ENCODE measurements at regions not wholly inside any gene's neighbourhood (a gene's known extent, or its start where the extent isn't known, plus 50 kb on each side); places are given as distances from the start of the nearest gene placed in this dataset.

DNA sequence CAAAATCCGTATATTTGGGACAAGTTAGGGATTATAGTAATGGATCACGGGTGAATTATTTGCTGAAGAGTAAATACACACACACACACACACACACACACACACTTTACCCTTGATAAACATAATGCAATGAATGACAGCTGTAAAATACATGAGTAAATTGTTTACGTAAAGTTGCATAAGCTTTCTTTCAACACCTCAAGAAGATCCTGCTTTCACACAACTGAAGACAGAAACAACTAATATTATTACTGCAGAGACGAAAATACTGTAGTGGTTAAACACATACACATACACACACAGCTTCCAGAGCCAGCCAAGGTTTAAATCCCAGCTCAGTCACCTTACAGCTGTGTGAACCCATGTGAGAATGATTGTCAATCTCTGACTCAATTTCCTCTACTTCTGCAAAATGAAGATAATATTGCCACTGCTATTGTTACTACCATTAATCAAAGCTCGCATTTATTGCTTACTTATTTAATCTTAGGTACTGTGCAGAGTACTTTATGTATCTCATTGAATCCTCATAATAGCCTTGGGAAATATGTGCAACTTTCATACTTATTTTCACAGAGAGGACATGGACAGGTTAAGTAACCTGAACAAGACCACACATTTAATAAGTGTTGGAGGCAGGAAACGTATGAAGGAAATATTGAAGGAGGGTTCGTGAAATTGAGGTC lies 50.6 kb upstream of the DOK6 start:
- no peak for DNase-seq

Measured in NCI-H526 (cell line).